ENCODE measurements at regions not wholly inside any gene's neighbourhood (a gene's known extent, or its start where the extent isn't known, plus 50 kb on each side); places are given as distances from the start of the nearest gene placed in this dataset.

- no peak for TF ChIP-seq TCF7 (IDR thresholded peaks at IDR 0.05; ENCODE audit: borderline replicate concordance)
- TF ChIP-seq GABPA (IDR thresholded peaks at IDR 0.05; ENCODE audit: low read depth) = no peak
- TF ChIP-seq, protein P1, sequence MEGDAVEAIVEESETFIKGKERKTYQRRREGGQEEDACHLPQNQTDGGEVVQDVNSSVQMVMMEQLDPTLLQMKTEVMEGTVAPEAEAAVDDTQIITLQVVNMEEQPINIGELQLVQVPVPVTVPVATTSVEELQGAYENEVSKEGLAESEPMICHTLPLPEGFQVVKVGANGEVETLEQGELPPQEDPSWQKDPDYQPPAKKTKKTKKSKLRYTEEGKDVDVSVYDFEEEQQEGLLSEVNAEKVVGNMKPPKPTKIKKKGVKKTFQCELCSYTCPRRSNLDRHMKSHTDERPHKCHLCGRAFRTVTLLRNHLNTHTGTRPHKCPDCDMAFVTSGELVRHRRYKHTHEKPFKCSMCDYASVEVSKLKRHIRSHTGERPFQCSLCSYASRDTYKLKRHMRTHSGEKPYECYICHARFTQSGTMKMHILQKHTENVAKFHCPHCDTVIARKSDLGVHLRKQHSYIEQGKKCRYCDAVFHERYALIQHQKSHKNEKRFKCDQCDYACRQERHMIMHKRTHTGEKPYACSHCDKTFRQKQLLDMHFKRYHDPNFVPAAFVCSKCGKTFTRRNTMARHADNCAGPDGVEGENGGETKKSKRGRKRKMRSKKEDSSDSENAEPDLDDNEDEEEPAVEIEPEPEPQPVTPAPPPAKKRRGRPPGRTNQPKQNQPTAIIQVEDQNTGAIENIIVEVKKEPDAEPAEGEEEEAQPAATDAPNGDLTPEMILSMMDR (IDR thresholded peaks at IDR 0.05 in 2 of 3, conservative IDR thresholded peaks at IDR 0.05 in 1 of 3; ENCODE audit: control insufficient read depth in 2 of 3, extremely low read depth in 1 of 3, insufficient read depth in 1 of 3, low read depth in 3 of 3, low read length in 3 of 3) = no peak
- no peak for TF ChIP-seq EZH2 (IDR thresholded peaks at IDR 0.05; ENCODE audit: borderline replicate concordance, control insufficient read depth, low read depth, low read length)
- TF ChIP-seq SMC3 (IDR thresholded peaks at IDR 0.05; ENCODE audit: borderline replicate concordance, low read length) = no peak
- TF ChIP-seq MYC (IDR thresholded peaks at IDR 0.05; ENCODE audit: insufficient read depth, insufficient read length, insufficient replicate concordance, low read length, severe bottlenecking) = no peak
- TF ChIP-seq SP1 (IDR thresholded peaks at IDR 0.05; ENCODE audit: low read depth, low read length) = no peak
- no peak for TF ChIP-seq RAD21 (IDR thresholded peaks at IDR 0.05; ENCODE audit: insufficient read depth, low read depth, low read length)
- no peak for TF ChIP-seq POLR2A (IDR thresholded peaks at IDR 0.05; ENCODE audit: low read depth, low read length)
- TF ChIP-seq, protein P2, sequence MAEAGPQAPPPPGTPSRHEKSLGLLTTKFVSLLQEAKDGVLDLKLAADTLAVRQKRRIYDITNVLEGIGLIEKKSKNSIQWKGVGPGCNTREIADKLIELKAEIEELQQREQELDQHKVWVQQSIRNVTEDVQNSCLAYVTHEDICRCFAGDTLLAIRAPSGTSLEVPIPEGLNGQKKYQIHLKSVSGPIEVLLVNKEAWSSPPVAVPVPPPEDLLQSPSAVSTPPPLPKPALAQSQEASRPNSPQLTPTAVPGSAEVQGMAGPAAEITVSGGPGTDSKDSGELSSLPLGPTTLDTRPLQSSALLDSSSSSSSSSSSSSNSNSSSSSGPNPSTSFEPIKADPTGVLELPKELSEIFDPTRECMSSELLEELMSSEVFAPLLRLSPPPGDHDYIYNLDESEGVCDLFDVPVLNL (IDR thresholded peaks at IDR 0.05; ENCODE audit: low read depth, low read length) = no peak
- no peak for TF ChIP-seq RCOR1 (conservative IDR thresholded peaks at IDR 0.05; ENCODE audit: low read depth, low read length)
- TF ChIP-seq CEBPZ (IDR thresholded peaks at IDR 0.05; ENCODE audit: low read depth, low read length) = no peak
These were observed 108.9 kb upstream of the FGF3 start for GRCh38 chr11:69928121-69928520.

All from GM12878 (cell line).